EH (cell line): ENCODE measurements at regions not wholly inside any gene's neighbourhood (a gene's known extent, or its start where the extent isn't known, plus 50 kb on each side); places are given as distances from the start of the nearest gene placed in this dataset.

Source experiments
- DNase-seq: peaks from one replicate; pipeline ENCODE4 v3.0.0-alpha.2; 2015; ENCODE audit warnings: low read depth

GRCh38 chr11:96607864-96608558 is 218.2 kb downstream of the JRKL start:
- no peak for DNase-seq

- DNase-seq: no peak
Measured at GRCh38 chr11:96614101-96614500, 224.3 kb downstream of the JRKL start.

- no peak for DNase-seq
Measured at GRCh38 chr11:96614846-96615245, 225.0 kb downstream of the JRKL start.

- no peak for DNase-seq
Measured at GRCh38 chr11:96620464-96621044, 230.7 kb downstream of the JRKL start.

GRCh38 chr11:96621161-96621560 is 231.3 kb downstream of the JRKL start:
- DNase-seq: no peak

- no peak for DNase-seq
Measured at GRCh38 chr11:96622026-96622634, 232.3 kb downstream of the JRKL start.

- DNase-seq: no peak
Measured at GRCh38 chr11:96624126-96624525, 234.3 kb downstream of the JRKL start.

GRCh38 chr11:96627376-96627775 is 237.6 kb downstream of the JRKL start:
- DNase-seq: no peak

- no peak for DNase-seq
Measured at GRCh38 chr11:96635655-96636054, 245.8 kb downstream of the JRKL start.

GRCh38 chr11:96641261-96641660 is 251.4 kb downstream of the JRKL start:
- DNase-seq: no peak

- DNase-seq: no peak
Measured at GRCh38 chr11:96642583-96642982, 252.8 kb downstream of the JRKL start.

GRCh38 chr11:96643173-96643572 is 253.4 kb downstream of the JRKL start:
- no peak for DNase-seq

- no peak for DNase-seq
Measured at GRCh38 chr11:96647621-96648020, 257.8 kb downstream of the JRKL start.

- DNase-seq: no peak
Measured at GRCh38 chr11:96648991-96649390, 259.2 kb downstream of the JRKL start.

GRCh38 chr11:96652516-96652915 is 262.7 kb downstream of the JRKL start:
- DNase-seq: no peak

- no peak for DNase-seq
Measured at GRCh38 chr11:96655474-96655873, 265.7 kb downstream of the JRKL start.

- DNase-seq: no peak
Measured at GRCh38 chr11:96658436-96658835, 268.6 kb downstream of the JRKL start.

- peak; percentile 0 for DNase-seq
Measured at GRCh38 chr11:96664110-96664509, 274.3 kb downstream of the JRKL start.

- DNase-seq: no peak
Measured at GRCh38 chr11:96680211-96681018, 290.6 kb downstream of the JRKL start.

GRCh38 chr11:96681019-96681716 is 291.4 kb downstream of the JRKL start:
- DNase-seq: no peak

- no peak for DNase-seq
Measured at GRCh38 chr11:96694338-96694737, 304.5 kb downstream of the JRKL start.

GRCh38 chr11:96696731-96697130 is 306.9 kb downstream of the JRKL start:
- DNase-seq: no peak
